Sigmoid colon (tissue), 6 donors: ENCODE measurements at regions not wholly inside any gene's neighbourhood (a gene's known extent, or its start where the extent isn't known, plus 50 kb on each side); places are given as distances from the start of the nearest gene placed in this dataset.

Source experiments
- DNase-seq: peaks from one replicate; pipeline ENCODE4 v3.0.0-alpha.2; 2019
- H3K27ac ChIP-seq, 4 donors: fragments of 200-600 bp; sonication (generic); one replicate each; pipeline ENCODE4 v1.5.1; 2016 to 2019; ENCODE audit warnings: mild to moderate bottlenecking in 1 of 4
- H3K27me3 ChIP-seq, 3 donors: fragments of 200-600 bp; sonication (generic); one replicate each; pipeline ENCODE4 v1.5.1; 2019; ENCODE audit warnings: mild to moderate bottlenecking in 1 of 3
- H3K36me3 ChIP-seq, 4 donors: fragments of 200-600 bp; sonication (generic); one replicate each; pipeline ENCODE4 v1.5.1; 2016 to 2019
- H3K4me1 ChIP-seq, 4 donors: fragments of 200-600 bp; sonication (generic); one replicate each; pipeline ENCODE4 v1.5.1; 2017 to 2019
- H3K4me3 ChIP-seq, 4 donors: fragments of 200-600 bp; sonication (generic); one replicate each; pipeline ENCODE4 v1.5.1; 2017 to 2019; ENCODE audit warnings: mild to moderate bottlenecking in 2 of 4, moderate library complexity in 1 of 4
- H3K9me3 ChIP-seq, 4 donors: fragments of 200-600 bp in 3 of 4; sonication (generic) in 3 of 4; one replicate each; pipeline versions ENCODE4 v1.5.1 to v1.6.1; 2013 to 2019
- CTCF ChIP-seq, 4 experiments: fragments of 450-650 bp in 3 of 4; fragments of 200-600 bp in 1 of 4; IDR thresholded peaks; one replicate each; pipeline ENCODE4 v1.5.1; 2016 to 2019; ENCODE audit warnings: antibody characterized with exemption in 4 of 4, mild to moderate bottlenecking in 3 of 4, moderate library complexity in 2 of 4
- EP300 ChIP-seq, 4 donors: sonication (generic); formaldehyde crosslinking; IDR thresholded peaks; one replicate each; pipeline ENCODE4 v1.6.1; 2017; ENCODE audit warnings: antibody characterized with exemption in 4 of 4
- POLR2A ChIP-seq, 2 donors: fragments of 450-650 bp; IDR thresholded peaks; one replicate each; pipeline ENCODE4 v1.6.1; 2016; ENCODE audit warnings: antibody characterized with exemption in 2 of 2, mild to moderate bottlenecking in 2 of 2, moderate library complexity in 2 of 2
- POLR2AphosphoS5 ChIP-seq, 4 donors: sonication (generic); formaldehyde crosslinking; IDR thresholded peaks; one replicate each; pipeline ENCODE4 v1.6.1; 2017; ENCODE audit warnings: antibody characterized with exemption in 4 of 4
- WGBS, 2 donors: extraction: QIAGEN DNeasy Blood & Tissue Kit; methylation state at CpG; one replicate each; pipeline ENCODE4 v1.1.7; 2013; 5-methylcytosine and 5-hydroxymethylcytosine counted together
- intact Hi-C: fragments of 100-400 bp; cut with DNase I; formaldehyde crosslinking; loops from one replicate; pipeline ENCODE4 v1.15.1; 2023
- donor health status: healthy with polysubstance abuse.
- donor health status: healthy.

GRCh38 chr2:150718280-150718679 lies 230.8 kb upstream of the RND3 start:
- 30 to 47% methylated on average over 1 of the region's 1 CpG for WGBS, 2 donors

GRCh38 chr2:150716186-150716585 lies 228.7 kb upstream of the RND3 start:
- no peak for DNase-seq
- Histone ChIP-seq H3K36me3 (no peaks in the 10 kb centered on the region), H3K4me1 (no peaks in the 10 kb centered on the region), H3K27ac (no peak overlapping the region), H3K27me3 (no peaks in the 10 kb centered on the region), H3K4me3 (no peak overlapping the region), H3K9me3 (no peaks in the 10 kb centered on the region)
- no peak for TF ChIP-seq EP300 (IDR thresholded peaks at IDR 0.05)
- TF ChIP-seq POLR2AphosphoS5 (IDR thresholded peaks at IDR 0.05), result no peak
- no peak for TF ChIP-seq POLR2A (IDR thresholded peaks at IDR 0.05)
- no peak for TF ChIP-seq CTCF (IDR thresholded peaks at IDR 0.05)
- 87 to 88% methylated on average over 1 of the region's 1 CpG for WGBS, 2 donors
- intact Hi-C loops, result no loop called here

More at GRCh38 chr2:150718280-150718679, 230.8 kb upstream of the RND3 start:
- Histone ChIP-seq H3K27me3 (no peaks in the 10 kb centered on the region), H3K4me3 (no peak overlapping the region), H3K9me3 (no peaks in the 10 kb centered on the region), H3K36me3 (no peaks in the 10 kb centered on the region), H3K4me1 (no peaks in the 10 kb centered on the region), H3K27ac (no peak overlapping the region)
- intact Hi-C loops, result no loop called here
- DNase-seq, result no peak
- TF ChIP-seq CTCF (IDR thresholded peaks at IDR 0.05) (no peak), EP300 (IDR thresholded peaks at IDR 0.05) (no peak), POLR2AphosphoS5 (IDR thresholded peaks at IDR 0.05) (no peak), POLR2A (IDR thresholded peaks at IDR 0.05) (no peak)

- no peaks in the 10 kb centered on the region for H3K4me1 ChIP-seq
- no peaks in the 10 kb centered on the region for H3K27me3 ChIP-seq
- intact Hi-C loops, result no loop called here
- no peaks in the 10 kb centered on the region for H3K36me3 ChIP-seq
- no peaks in the 10 kb centered on the region for H3K9me3 ChIP-seq
- no peak overlapping the region for H3K4me3 ChIP-seq
- TF ChIP-seq CTCF (IDR thresholded peaks at IDR 0.05), result no peak
- no peak for TF ChIP-seq POLR2AphosphoS5 (IDR thresholded peaks at IDR 0.05)
- no peak for TF ChIP-seq POLR2A (IDR thresholded peaks at IDR 0.05)
- no peak for DNase-seq
- no peak overlapping the region for H3K27ac ChIP-seq
- 80 to 83% methylated on average over 4 of the region's 4 CpGs for WGBS, 2 donors
These were observed 228.0 kb upstream of the RND3 start for GRCh38 chr2:150715501-150715900.

- no peaks in the 10 kb centered on the region for H3K36me3 ChIP-seq
- H3K4me1 ChIP-seq, result no peaks in the 10 kb centered on the region
- TF ChIP-seq CTCF (IDR thresholded peaks at IDR 0.05) (no peak), EP300 (IDR thresholded peaks at IDR 0.05) (no peak), POLR2A (IDR thresholded peaks at IDR 0.05) (no peak), POLR2AphosphoS5 (IDR thresholded peaks at IDR 0.05) (no peak)
- DNase-seq, result no peak
- no peaks in the 10 kb centered on the region for H3K27me3 ChIP-seq
- H3K27ac ChIP-seq, result no peak overlapping the region
- no peaks in the 10 kb centered on the region for H3K9me3 ChIP-seq
- intact Hi-C loops, result no loop called here
- 61 to 72% methylated on average over 2 of the region's 2 CpGs for WGBS, 2 donors
- H3K4me3 ChIP-seq, result no peak overlapping the region
These were observed 223.4 kb upstream of the RND3 start for GRCh38 chr2:150710916-150711315.

- Histone ChIP-seq H3K9me3 (no peaks in the 10 kb centered on the region), H3K36me3 (no peaks in the 10 kb centered on the region), H3K27me3 (no peaks in the 10 kb centered on the region), H3K4me1 (no peaks in the 10 kb centered on the region), H3K4me3 (no peak overlapping the region), H3K27ac (no peak overlapping the region)
- intact Hi-C loops, result no loop called here
- TF ChIP-seq CTCF (IDR thresholded peaks at IDR 0.05), result no peak
- no peak for TF ChIP-seq EP300 (IDR thresholded peaks at IDR 0.05)
- TF ChIP-seq POLR2A (IDR thresholded peaks at IDR 0.05), result no peak
- no peak for TF ChIP-seq POLR2AphosphoS5 (IDR thresholded peaks at IDR 0.05)
- no peak for DNase-seq
- 67 to 70% methylated on average over 3 of the region's 3 CpGs for WGBS, 2 donors
These were observed 222.6 kb upstream of the RND3 start for GRCh38 chr2:150710041-150710440.
